Heart right ventricle (tissue), 16 donors: ENCODE measurements at regions not wholly inside any gene's neighbourhood (a gene's known extent, or its start where the extent isn't known, plus 50 kb on each side); places are given as distances from the start of the nearest gene placed in this dataset.
"Not testable (repeated sequence)": the region's sequence is repeated elsewhere in the genome, so short reads cannot be mapped to it uniquely, and the experiment has no call there.

ENCODE experiments used
- ATAC-seq, 8 donors: fragments of 200-7000 bp; cut with Tn5 transposase; one replicate each; pipeline ENCODE4 v1.9.1; 2020; ENCODE audit warnings: mild to moderate bottlenecking in 8 of 8, moderate library complexity in 8 of 8, moderate number of reproducible peaks in 1 of 8
- DNase-seq, 2 donors: peaks; one replicate each; pipeline ENCODE4 v3.0.0-alpha.2; 2020
- H3K27ac ChIP-seq, 10 donors: fragments of 200-600 bp; sonication (generic) in 2 of 10; one replicate each; pipeline versions ENCODE4 v1.5.0 to v1.8.0; 2020 to 2022; ENCODE audit warnings: mild to moderate bottlenecking in 3 of 10
- H3K27me3 ChIP-seq, 7 donors: fragments of 200-600 bp; one replicate each; pipeline ENCODE4 v1.8.0; 2021 to 2022; ENCODE audit warnings: mild to moderate bottlenecking in 2 of 7
- H3K36me3 ChIP-seq, 9 donors: fragments of 200-600 bp; sonication (generic) in 1 of 9; one replicate each; pipeline versions ENCODE4 v1.5.0 to v1.8.0; 2020 to 2022; ENCODE audit warnings: mild to moderate bottlenecking in 2 of 9
- H3K4me1 ChIP-seq, 9 donors: fragments of 200-600 bp; sonication (generic) in 1 of 9; one replicate each; pipeline versions ENCODE4 v1.5.0 to v1.8.0; 2020 to 2022; ENCODE audit warnings: mild to moderate bottlenecking in 4 of 9
- H3K4me3 ChIP-seq, 10 donors: fragments of 200-600 bp; sonication (generic) in 2 of 10; one replicate each; pipeline versions ENCODE4 v1.5.0 to v1.8.0; 2020 to 2022; ENCODE audit warnings: mild to moderate bottlenecking in 7 of 10, moderate library complexity in 2 of 10
- H3K9me3 ChIP-seq, 11 donors: fragments of 200-600 bp in 10 of 11; sonication (generic) in 2 of 11; one replicate each; pipeline versions ENCODE4 v1.5.0 to v1.8.0; 2013 to 2022; ENCODE audit warnings: mild to moderate bottlenecking in 2 of 11, control low read depth in 1 of 11, moderate library complexity in 1 of 11
- CTCF ChIP-seq, 9 donors: fragments of 200-600 bp; sonication (generic) in 2 of 9; IDR thresholded peaks; one replicate each; pipeline versions ENCODE4 v1.5.0 to v1.8.0; 2021 to 2022; ENCODE audit warnings: antibody characterized with exemption in 9 of 9, mild to moderate bottlenecking in 5 of 9, moderate library complexity in 1 of 9
- WGBS, 2 donors: extraction: QIAGEN DNeasy Blood & Tissue Kit; methylation state at CpG; one replicate each; pipeline ENCODE4 v1.1.7; 2013; ENCODE audit warnings: inconsistent platforms in 1 of 2; 5-methylcytosine and 5-hydroxymethylcytosine counted together
- intact Hi-C, 10 donors: fragments of 100-400 bp; cut with DNase I; formaldehyde crosslinking; loops; one replicate each; pipeline versions ENCODE4 v1.11.1 to v1.14.2; 2022
- donor health status: Arrhythmogenic right ventricular cardiomyopathy.
- donor health status: ischemic (EF 13 %, LVEDD 7.1; RV severe dilation, severe dysfunction).
- donor health status: healthy with polysubstance abuse.
- donor health status: DM: no; HTN: yes; CAD: no.
- donor health status: DM: no; HTN: no; CAD: no.
- donor health status: ischemic (EF 25% LVEDD 6.9; RV normal size, moderate dysfunction).
- donor health status: ischemic (EF 25% LVEDD 5.7; RV mildly dilated, moderate dysfunction).
- donor health status: healthy.
- donor health status: DM: yes; HTN: yes; CAD: no.
- donor health status: Ischemic cardiomyopathy.
- donor health status: ischemic (EF 35%, LVEDD 5.7; RV mildly dilated, moderate dysfunction).
- donor health status: nonischemic (EF 11% LVEDD 7.7; RV severe dilation, severe dysfunction).
- donor health status: DM: yes; HTN: yes; CAD: no.
- donor health status: PGD.
- donor health status: ischemic (EF 29% LVEDD 5.4; RV normal size, mild dysfunction).
- donor health status: nonischemic (EF 23%, LVEDD 6.1; RV moderate dilation, normal function).

DNA sequence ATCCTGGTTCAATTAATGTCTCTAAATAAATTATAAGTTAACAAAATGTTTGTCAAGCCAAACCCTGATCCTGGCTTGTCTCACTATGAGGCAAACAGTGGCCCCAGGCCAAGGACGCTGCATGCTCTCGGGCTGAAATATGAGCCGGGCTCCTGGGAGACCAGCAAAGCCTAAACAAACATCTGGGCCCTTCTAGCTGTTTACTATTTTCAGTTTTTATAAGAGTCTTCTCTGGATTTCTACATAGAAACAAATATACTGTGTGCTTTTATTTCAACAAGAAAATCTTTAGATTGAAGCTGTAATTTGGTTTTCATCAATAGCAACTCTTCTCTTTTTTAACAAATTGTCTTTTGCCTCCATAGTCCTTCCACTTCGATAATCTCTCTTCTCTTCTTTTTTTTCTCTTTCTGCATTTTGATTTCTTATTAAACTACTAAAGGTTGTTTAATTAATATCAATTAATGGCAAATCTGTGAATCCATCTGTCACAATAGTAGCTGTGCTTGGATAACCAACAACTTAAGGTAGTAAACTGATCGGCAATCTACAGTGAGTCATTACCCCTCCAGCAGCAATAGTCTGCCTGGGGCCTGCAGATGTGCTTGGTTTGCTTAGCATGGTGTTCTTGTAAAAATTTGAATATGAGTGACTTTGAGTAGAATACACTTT is 83.3 kb upstream of the DNAJC1 start:
- no peak overlapping the region for H3K4me3 ChIP-seq
- intact Hi-C loops, result no loop called here
- 27 to 39% methylated on average over 5 of the region's 5 CpGs for WGBS, 2 donors

GRCh38 chr10:22079921-22080320 is 76.4 kb upstream of the DNAJC1 start:
- H3K27ac ChIP-seq, DNase-seq, intact Hi-C loops, H3K36me3 ChIP-seq, ATAC-seq, H3K4me1 ChIP-seq, H3K4me3 ChIP-seq, H3K9me3 ChIP-seq: not testable (repeated sequence)
- H3K27me3 ChIP-seq, result peaks cover 0 to 12% (median 0%) of the 10 kb centered on the region in 7 donors
- 43 to 52% methylated on average over 5 of the region's 5 CpGs for WGBS, 2 donors

More for the DNA sequence above, 83.3 kb upstream of the DNAJC1 start:
- H3K36me3 ChIP-seq, result no peaks in the 10 kb centered on the region
- DNase-seq, result peak; percentile 86 to 87
- peaks cover 0 to 2% (median 0%) of the 10 kb centered on the region in 11 donors for H3K9me3 ChIP-seq
- peak overlapping the region in 7 of 10 donors; percentile 5 to 74 (median 35) for H3K27ac ChIP-seq
- no peaks in the 10 kb centered on the region for H3K27me3 ChIP-seq
- peaks cover 0 to 19% (median 11%) of the 10 kb centered on the region in 9 donors for H3K4me1 ChIP-seq
- peak; percentile 87 to 100 (median 97) for ATAC-seq
- TF ChIP-seq CTCF (IDR thresholded peaks at IDR 0.05), result no peak

DNA sequence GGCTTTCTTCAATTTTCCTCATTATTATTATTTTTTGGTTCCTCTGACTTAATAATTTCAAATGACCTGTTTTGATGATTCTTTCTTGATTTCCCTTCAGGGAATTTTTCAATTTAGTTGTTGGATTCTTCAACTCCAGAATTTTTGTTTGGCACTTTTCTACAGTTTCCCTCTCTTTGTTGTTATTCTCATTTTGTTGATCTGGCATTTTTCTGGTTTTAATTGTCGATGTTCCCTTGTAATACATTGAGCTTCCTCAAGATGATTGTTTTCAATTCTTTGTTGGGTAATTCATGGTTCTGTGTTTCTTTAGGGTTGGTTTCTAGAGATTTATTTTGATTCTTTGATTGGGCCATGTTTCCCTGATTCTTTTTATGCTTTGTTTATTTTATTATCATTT is 67.8 kb upstream of the DNAJC1 start:
- Histone ChIP-seq H3K4me1 (no peaks in the 10 kb centered on the region), H3K27ac (no peak overlapping the region), H3K27me3 (no peaks in the 10 kb centered on the region), H3K4me3 (no peak overlapping the region), H3K36me3 (no peaks in the 10 kb centered on the region), H3K9me3 (peaks cover 0 to 58% (median 24%) of the 10 kb centered on the region in 11 donors)
- intact Hi-C loops, result no loop called here
- ATAC-seq, result no peak
- DNase-seq, result no peak
- no peak for TF ChIP-seq CTCF (IDR thresholded peaks at IDR 0.05)
- WGBS, 2 donors, result 95% methylated on average over 1 of the region's 1 CpG

DNA sequence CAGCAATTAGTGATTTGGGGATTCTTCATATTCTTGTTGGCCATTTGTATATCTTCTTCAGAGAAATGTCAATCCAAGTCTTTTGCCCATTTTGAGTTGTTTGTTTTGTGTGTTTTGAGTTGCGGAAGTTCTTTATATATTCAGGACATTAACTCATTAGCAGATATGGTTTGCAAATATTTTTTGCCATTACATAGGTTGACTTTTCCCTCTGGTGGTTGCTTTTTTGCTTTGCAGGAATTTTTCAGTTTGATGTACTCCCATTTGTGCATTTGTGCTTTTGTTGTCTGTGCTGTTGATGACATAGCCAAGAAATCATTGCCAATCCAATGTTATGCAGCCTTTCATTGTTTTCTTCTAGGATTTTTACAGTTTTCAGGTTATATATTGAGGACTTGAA is 63.6 kb upstream of the DNAJC1 start:
- Histone ChIP-seq H3K4me1 (no peaks in the 10 kb centered on the region), H3K27me3 (no peaks in the 10 kb centered on the region), H3K27ac (no peak overlapping the region), H3K9me3 (peaks cover 0 to 44% (median 24%) of the 10 kb centered on the region in 11 donors), H3K4me3 (no peak overlapping the region), H3K36me3 (no peaks in the 10 kb centered on the region)
- no peak for TF ChIP-seq CTCF (IDR thresholded peaks at IDR 0.05)
- ATAC-seq (no peak), DNase-seq (no peak)
- 95 to 97% methylated on average over 1 of the region's 1 CpG for WGBS, 2 donors
- intact Hi-C loops, result no loop called here

DNA sequence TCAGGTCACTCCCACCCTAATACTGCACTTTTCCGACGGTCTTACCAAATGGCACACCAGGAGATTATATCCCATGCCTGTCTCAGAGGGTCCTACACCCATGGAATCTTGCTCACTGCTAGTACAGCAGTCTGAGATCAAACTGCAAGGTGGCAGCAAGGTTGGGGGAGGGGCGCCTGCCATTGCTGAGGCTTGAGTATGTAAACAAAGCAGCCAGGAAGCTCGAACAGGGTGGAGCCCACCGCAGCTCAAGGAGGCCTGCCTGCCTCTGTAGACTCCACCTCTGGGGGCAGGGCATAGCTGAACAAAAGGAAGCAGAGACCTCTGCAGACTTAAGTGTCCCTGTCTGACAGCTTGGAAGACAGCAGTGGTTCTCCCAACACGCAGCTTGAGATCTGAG is 57.5 kb upstream of the DNAJC1 start:
- H3K27ac ChIP-seq, ATAC-seq, H3K4me1 ChIP-seq, intact Hi-C loops, DNase-seq, H3K36me3 ChIP-seq, H3K27me3 ChIP-seq, H3K4me3 ChIP-seq: not testable (repeated sequence)
- peaks cover 0 to 16% (median 0%) of the 10 kb centered on the region in 11 donors for H3K9me3 ChIP-seq
- 89 to 90% methylated on average over 6 of the region's 6 CpGs for WGBS, 2 donors
